ENCODE measurements at regions not wholly inside any gene's neighbourhood (a gene's known extent, or its start where the extent isn't known, plus 50 kb on each side); places are given as distances from the start of the nearest gene placed in this dataset.

GRCh38 chr13:97573011-97573410, 139.0 kb downstream of the RAP2A start:
- TF ChIP-seq CTCF (IDR thresholded peaks at IDR 0.05) (no peak), EP300 (IDR thresholded peaks at IDR 0.05; ENCODE audit: borderline replicate concordance in 1 of 2, low read depth in 1 of 2, low read length in 1 of 2) (no peak), RFX5 (IDR thresholded peaks at IDR 0.05; ENCODE audit: low read length) (no peak), EZH2phosphoT487 (IDR thresholded peaks at IDR 0.05; ENCODE audit: borderline replicate concordance, low read depth) (no peak), RAD21 (IDR thresholded peaks at IDR 0.05; ENCODE audit: low read length) (no peak), RXRA (IDR thresholded peaks at IDR 0.05; ENCODE audit: borderline replicate concordance, low read depth) (no peak), TCF12 (IDR thresholded peaks at IDR 0.05) (no peak), MXI1 (IDR thresholded peaks at IDR 0.05; ENCODE audit: low read depth, low read length) (no peak), NRF1 (IDR thresholded peaks at IDR 0.05; ENCODE audit: low read depth, low read length) (no peak), CHD2 (IDR thresholded peaks at IDR 0.05; ENCODE audit: low read length, partially characterized antibody) (no peak), NFIC (IDR thresholded peaks at IDR 0.05; ENCODE audit: borderline replicate concordance) (no peak), REST (IDR thresholded peaks at IDR 0.05; ENCODE audit: low read depth, low read length) (no peak), JUND (IDR thresholded peaks at IDR 0.05) (no peak)
- TF ChIP-seq, protein P1, sequence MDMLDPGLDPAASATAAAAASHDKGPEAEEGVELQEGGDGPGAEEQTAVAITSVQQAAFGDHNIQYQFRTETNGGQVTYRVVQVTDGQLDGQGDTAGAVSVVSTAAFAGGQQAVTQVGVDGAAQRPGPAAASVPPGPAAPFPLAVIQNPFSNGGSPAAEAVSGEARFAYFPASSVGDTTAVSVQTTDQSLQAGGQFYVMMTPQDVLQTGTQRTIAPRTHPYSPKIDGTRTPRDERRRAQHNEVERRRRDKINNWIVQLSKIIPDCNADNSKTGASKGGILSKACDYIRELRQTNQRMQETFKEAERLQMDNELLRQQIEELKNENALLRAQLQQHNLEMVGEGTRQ (IDR thresholded peaks at IDR 0.05; ENCODE audit: borderline replicate concordance, low read depth, low read length), result no peak
